Fibroblast of gingiva (primary cell): ENCODE measurements at regions not wholly inside any gene's neighbourhood (a gene's known extent, or its start where the extent isn't known, plus 50 kb on each side); places are given as distances from the start of the nearest gene placed in this dataset.
"Not testable (repeated sequence)": the region's sequence is repeated elsewhere in the genome, so short reads cannot be mapped to it uniquely, and the experiment has no call there.

Experiments
- DNase-seq: peaks from one replicate; pipeline ENCODE4 v3.0.0-alpha.2; 2011; ENCODE audit warnings: low read depth

- no peak for DNase-seq
Observed at GRCh38 chr18:51522821-51523220, 325.3 kb upstream of the MEX3C start.

DNA sequence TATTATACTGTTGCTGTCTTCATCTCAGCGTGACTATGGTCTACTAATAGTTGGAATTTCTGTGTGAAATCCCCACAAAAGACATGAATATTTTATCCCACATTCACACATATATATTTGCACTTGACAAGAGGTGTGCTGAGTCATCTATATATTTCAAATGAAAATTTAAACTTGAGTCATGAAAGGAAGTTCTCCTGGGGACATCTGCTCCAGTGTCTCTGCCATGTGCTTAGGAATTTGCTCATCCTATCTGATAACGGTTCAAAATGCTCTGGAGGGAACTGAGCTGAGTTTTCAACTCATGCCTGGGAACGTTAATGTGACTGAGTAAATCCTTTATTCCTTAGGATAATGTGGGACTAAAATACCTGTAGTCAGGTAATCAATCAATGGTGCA lies 326.2 kb upstream of the MEX3C start:
- no peak for DNase-seq

DNA sequence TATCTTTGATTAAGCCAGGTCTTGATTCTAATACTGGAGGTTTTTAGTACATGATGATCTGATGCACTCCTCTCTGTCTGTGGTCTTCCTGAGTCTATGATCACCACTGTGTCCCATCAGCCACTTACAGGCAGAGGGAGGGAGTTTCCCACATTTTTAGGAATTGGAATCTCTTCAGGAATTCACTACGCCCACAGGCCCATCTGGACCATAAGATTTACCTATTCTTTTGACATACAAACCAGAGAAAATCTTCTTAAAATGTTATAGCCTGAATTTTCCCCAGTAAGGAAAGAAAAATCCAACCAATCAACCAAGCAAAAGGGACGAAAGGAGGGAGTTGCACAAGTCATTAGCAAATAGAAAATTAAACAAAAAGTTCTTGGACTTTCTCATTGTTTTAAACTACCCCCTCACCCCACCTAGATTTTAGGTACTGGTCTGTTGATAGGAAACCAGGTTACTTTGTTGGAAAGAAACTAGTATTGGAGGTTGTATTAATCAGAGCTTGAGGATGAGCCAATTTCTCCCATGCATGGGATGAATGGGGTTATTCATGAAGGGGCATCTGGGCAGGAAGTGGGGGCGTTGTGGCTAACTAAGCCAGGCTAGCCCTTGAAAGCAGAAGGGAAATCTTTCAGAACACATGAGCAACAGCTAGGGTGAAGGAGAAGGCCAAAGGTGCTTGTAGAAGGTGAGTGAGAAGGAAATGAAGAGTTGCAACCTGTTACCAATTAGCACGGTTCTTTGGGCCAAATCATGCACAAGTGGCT lies 328.2 kb upstream of the MEX3C start:
- DNase-seq: no peak

GRCh38 chr18:51527826-51528225 lies 330.3 kb upstream of the MEX3C start:
- no peak for DNase-seq

GRCh38 chr18:51531501-51531900 lies 334.0 kb upstream of the MEX3C start:
- DNase-seq: no peak

DNA sequence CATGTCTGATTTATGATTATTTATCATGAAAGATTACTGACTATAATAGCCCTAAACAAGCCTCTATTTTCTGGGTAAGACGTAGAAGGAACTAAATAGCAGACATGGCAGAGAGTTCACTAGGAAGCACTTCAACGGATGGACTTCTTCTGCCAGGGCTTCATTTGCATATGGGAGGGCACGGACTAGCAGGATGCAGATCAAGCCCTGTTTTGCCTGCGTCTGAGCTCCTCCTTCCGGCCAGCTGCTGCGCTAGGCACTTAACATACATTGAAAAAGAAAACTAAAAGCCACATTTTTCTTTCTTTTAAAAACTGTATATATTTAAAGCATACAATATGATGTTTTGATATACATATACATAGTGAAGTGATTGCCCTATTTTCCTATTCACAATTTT lies 340.0 kb upstream of the MEX3C start:
- peak; percentile 50 for DNase-seq

DNA sequence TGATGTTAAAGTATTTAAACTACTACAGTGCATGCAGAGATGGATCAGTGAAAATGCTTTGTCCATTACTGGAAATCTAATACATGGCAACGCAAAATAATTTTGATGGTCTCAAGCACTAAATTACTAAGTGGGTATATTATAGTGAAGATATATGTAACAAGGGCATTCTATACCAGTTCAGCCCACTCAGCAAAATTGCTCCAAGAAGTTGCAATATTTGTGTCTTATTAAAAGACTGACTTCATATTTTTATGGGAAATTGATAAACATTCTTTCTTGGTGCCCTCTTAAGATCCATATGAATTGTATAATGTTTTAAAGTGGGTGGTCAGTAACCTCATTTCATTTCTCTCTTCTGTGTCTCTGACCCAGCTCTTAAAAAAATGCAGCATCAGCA lies 343.1 kb upstream of the MEX3C start:
- DNase-seq: no peak

- DNase-seq: no peak
Observed at GRCh38 chr18:51541230-51541629, 343.7 kb upstream of the MEX3C start.

DNA sequence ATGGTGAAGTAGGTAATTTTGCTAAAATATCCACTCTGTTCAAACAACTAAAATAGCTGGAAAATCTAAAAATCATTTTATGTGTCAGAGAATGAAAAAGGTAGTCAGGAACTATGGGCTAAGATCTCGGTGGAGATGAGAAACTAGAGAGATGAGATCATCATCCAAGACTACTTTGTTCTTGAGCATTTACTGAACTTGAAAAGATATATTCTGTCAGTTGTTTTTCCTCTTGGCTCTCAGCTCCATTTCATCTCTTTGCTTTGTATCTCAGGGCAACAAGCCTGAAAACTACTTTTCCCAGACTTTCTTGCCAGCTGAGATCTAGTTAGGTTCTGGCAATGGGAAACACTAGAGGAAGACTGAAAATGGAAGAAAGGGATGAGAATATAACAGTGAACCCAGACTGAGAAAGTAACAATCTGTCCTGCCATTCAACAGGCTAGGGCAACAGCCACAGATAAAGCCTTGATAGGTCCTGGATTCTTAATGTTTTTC lies 346.2 kb upstream of the MEX3C start:
- no peak for DNase-seq

GRCh38 chr18:51545446-51545845 lies 348.0 kb upstream of the MEX3C start:
- DNase-seq: no peak

DNA sequence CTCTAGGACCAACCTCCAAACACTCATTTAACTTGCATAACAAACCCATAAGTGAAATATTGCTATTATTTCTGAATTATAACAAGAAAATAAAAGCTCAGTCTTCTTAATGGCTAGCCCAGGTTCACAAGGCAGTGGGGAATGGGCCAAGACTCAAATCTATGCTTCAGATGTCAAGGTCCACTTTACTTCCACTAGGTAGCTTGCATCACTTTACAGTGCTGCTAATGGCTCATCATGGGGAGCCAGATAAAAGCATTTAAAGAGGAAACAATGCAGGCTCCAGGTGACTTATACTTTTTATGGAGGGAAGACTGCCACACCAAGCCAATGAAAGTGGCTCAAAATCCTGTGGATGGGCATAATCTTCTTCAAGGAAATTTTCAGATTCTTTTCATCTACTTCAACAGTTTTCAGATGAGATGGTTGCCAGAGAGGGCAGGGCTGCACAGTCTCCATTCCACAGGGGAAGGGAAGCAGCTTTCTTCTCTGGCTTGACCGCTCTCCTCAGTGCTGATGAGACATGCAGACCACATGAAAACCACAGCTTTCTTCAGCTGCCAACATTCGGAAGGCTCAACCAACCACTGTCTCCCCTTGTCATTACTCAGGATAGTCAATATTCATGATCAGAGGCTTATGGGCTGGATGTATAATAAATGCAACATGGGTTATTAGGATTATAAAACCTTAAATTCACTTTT lies 361.9 kb upstream of the MEX3C start:
- no peak for DNase-seq

DNA sequence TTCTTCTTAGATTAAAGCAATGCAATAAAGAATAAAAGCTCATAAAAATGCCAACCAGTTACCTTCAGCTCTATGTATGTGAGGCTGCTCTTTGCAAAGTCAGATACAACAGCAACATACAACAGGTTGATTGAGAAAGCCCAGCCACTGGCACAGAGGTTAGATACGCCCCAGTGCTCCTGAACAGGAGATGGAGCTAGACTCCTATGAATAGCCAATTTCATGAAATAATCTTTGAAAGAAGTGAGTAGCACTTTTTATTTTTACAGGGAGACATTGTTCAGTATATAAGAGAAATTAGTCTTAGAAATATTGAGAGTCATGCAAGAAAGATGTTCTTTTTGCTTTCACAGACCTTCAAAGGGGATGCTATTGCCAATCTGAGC lies 362.4 kb upstream of the MEX3C start:
- no peak for DNase-seq

GRCh38 chr18:51561821-51562220 lies 364.3 kb upstream of the MEX3C start:
- DNase-seq: peak; percentile 14

DNA sequence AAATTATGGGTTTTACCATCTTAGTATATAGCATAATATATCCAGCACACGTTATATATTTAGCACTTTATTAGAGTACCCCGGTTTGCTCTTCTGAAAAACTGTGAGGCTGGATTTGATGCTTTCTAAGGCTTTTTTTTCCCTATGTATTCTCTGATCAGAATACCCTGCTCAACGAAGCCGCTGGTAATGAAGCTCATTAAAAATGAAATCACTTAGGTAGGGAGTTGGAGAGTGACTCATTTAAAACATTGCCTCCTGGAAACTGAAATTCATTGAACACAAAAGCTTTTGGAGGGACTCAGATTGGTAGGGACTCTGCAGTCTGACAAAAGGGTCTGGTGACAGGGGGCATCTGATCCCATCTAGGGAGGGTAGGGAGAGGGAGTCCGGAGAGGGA lies 365.4 kb upstream of the MEX3C start:
- DNase-seq: no peak

DNA sequence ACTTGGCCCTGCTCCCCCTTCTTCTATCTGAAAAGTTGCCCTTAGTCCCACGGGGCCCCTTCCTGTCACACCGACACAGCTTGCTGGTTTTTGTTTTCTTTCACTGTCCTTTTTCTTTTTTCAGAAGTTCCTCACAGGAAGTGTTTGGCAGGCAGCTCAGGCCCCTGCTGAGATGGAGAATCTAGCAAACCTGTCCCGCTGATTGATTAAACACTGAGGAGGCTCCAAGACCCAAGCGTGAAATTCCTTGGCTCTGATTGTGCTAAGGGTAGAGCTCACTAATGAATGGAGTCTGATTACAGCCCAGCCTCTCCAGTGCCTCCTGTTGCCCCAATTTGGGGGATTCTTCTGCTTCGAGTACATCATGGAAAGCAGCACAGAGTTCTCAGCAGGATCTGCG lies 365.9 kb upstream of the MEX3C start:
- no peak for DNase-seq

DNA sequence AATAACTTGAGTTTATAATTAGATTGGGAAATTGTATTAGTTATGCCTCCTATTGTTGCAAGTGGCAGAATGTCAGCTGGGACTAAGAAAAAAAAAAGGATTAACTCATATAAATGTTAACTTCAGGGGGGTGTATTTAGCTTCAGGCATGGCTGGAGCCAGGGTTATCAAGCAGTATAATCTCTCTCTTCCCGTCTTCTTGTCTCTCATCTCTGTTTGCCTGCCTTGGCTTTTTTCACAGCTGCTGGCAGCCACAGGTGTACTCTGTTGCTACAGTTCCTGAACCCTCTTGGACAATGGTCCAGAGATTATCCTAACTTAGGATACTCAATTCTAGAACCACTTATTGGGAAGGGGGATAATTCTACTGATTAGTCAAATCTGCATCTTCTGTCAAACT lies 370.7 kb upstream of the MEX3C start:
- no peak for DNase-seq

DNA sequence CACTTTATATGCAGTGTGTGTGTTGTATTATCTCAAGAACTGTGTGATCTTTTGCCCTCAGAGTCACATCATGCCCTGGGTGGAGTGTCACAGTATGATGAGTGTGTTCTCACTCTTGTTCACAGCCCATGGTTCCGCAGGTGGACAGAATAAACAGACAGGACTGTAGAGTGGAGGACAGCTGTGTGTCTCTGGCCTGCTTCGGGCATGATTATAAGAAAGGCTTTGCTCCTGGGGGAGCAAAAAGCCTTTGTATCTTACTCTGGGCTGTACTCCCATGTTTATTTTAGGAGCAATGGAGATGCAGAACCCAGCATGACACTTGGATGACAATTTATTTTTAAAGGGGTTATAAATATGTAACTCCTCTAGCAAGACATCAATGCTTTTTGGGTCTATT lies 371.7 kb upstream of the MEX3C start:
- no peak for DNase-seq

DNA sequence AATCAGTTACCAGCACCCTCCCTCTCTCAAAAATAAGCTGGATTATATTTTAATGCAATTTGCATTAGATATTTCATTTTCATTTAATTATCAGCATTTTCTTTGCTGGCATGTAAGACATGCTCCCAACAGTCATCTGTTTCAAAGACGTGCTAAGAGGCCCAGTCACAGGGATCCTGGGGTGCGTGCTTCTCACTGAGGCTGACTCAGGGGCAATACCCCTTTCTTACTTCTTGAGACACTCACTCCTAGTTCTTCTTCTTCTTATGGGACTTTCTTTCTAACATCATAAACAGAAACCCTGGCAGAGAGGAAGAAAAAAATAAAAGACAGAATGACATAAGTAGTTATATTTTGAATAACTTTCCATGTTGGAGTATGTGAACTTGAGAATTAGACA lies 372.1 kb upstream of the MEX3C start:
- no peak for DNase-seq

GRCh38 chr18:51570071-51570470 lies 372.6 kb upstream of the MEX3C start:
- DNase-seq: not testable (repeated sequence)

GRCh38 chr18:51573886-51574285 lies 376.4 kb upstream of the MEX3C start:
- DNase-seq: not testable (repeated sequence)

DNA sequence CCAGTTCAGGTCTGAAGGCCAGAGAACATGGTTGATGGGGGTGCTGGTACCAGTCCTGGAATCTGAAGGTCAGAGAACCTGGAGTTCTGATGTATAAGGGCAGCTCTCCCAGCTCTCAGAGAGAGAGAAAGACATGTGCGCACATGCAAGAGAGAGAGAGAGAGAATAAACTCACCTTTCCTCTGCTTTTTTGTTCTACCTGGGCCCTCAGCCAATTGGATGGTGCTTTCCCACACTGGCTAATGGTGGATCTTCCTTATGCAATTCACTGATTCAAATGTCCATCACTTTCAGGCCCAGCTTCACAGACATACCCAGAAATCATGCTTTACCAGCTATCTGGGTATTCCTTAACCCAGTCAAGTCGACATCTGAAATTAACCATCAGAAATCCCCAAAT lies 377.7 kb upstream of the MEX3C start:
- no peak for DNase-seq

DNA sequence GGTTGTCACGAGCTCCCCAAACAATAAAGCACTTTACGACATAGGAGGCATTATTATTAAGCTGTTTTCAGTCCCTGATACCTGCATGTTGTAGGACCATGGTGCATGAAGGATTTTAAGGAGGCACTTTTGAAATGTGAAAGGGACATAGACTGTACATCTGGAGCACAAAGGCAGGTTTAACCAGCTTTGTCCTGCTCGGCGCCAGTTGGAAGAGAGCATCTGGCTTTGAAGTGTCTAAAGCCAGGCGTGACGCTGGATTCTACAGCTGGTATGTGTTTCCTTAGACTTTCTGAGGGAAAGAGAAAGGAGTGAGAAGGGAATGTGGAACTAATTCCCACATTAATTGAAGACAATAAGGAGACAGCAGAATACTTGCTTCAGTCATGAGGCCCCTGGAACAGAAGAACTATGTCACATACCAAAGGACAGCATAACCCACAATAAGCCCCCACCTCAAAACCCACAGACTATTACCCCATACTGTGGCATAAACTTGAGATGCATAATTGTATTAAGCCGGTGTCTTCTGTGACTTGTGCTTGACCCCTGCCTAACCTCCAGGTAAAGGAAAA lies 381.0 kb upstream of the MEX3C start:
- DNase-seq: no peak

DNA sequence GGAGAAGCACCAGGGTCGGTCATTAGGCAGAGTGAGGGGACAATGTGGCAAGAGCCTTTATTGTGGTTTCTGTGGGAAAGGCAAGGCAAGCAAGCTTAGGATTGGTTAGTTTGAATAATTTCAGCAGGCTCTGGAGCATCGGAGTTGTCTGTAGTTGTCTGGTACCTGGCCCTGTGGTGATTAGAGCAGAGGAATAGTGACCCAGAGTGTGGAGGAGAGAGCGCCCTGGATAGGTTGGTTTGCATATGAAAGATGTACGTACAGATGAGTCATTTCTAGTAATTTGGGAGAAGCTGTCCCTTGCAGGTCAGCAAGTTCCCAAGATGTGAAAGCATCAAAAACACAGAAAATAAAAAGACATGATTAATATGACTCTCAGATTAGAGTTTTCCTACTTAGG lies 383.1 kb upstream of the MEX3C start:
- no peak for DNase-seq
